ENCODE measurements at regions not wholly inside any gene's neighbourhood (a gene's known extent, or its start where the extent isn't known, plus 50 kb on each side); places are given as distances from the start of the nearest gene placed in this dataset.

GRCh38 chr10:10532826-10533225, 484.8 kb upstream of the CELF2 start (continued):
- TF ChIP-seq HSF1 (IDR thresholded peaks at IDR 0.05; ENCODE audit: low read depth, low read length) (no peak), BACH1 (IDR thresholded peaks at IDR 0.05; ENCODE audit: borderline replicate concordance) (no peak), CBX3 (IDR thresholded peaks at IDR 0.05; ENCODE audit: borderline replicate concordance, low read depth) (no peak)

- Histone ChIP-seq H3K79me2 (ENCODE audit: control insufficient read depth, insufficient read depth, low read length) (no peaks in the 10 kb centered on the region), H3K9ac (ENCODE audit: control insufficient read depth, insufficient read depth, low read length) (no peak overlapping the region), H3K27ac (ENCODE audit: control insufficient read depth, insufficient read depth) (no peak overlapping the region), H3K4me2 (ENCODE audit: control insufficient read depth, insufficient read depth) (no peak overlapping the region), H2AFZ (ENCODE audit: control insufficient read depth, low read depth, low read length) (no peak overlapping the region), H3K4me3 (no peak overlapping the region), H4K20me1 (ENCODE audit: control insufficient read depth, insufficient read depth) (no peaks in the 10 kb centered on the region), H3K36me3 (ENCODE audit: control insufficient read depth in 2 of 2, insufficient read depth in 2 of 2, low read length in 1 of 2) (no peaks in the 10 kb centered on the region), H3K9me3 (replicated peaks; ENCODE audit: control insufficient read depth, insufficient read depth, low read length) (no peaks in the 10 kb centered on the region), H3K4me1 (ENCODE audit: control insufficient read depth, insufficient read depth, low read length) (no peaks in the 10 kb centered on the region), H3K27me3 (replicated peaks in 1 of 2; ENCODE audit: control insufficient read depth in 2 of 2, insufficient read depth in 2 of 2, low read length in 1 of 2) (no peaks in the 10 kb centered on the region)
- 21% methylated on average over 3 of the region's 3 CpGs for WGBS (ENCODE audit: insufficient coverage, insufficient replicate concordance, low lambda C conversion rate, missing lambda C conversion rate)
- ChIA-PET RAD21 (ENCODE audit: unreplicated experiment) (no interaction called here), POLR2A (no interaction called here), SMC1A (ENCODE audit: uncharacterized antibody, unreplicated experiment) (no interaction called here), CTCF (interaction anchor here (0.7 kb wide), 1 partner anchor 1260 kb away, joined by 4 read pairs; no protein-coding TSS in a partner anchor)
- in situ Hi-C loops (cut with MboI) (no loop called here), intact Hi-C loops (cut with micrococcal nuclease; ENCODE audit: unreplicated experiment) (no loop called here)
- no peak for TF ChIP-seq CBX3 (IDR thresholded peaks at IDR 0.05; ENCODE audit: borderline replicate concordance, low read depth)
- TF ChIP-seq MYC (IDR thresholded peaks at IDR 0.05; ENCODE audit: insufficient read depth, insufficient read length, insufficient replicate concordance, low read length, severe bottlenecking) = no peak
- ATAC-seq (no peak), FAIRE-seq (no peak), DNase-seq (ENCODE audit: low read depth, low spot score) (no peak)
- no TSS peak for BruUV-seq (replicated peaks)
These were observed 484.2 kb upstream of the CELF2 start for GRCh38 chr10:10533437-10533836.

- no peaks in the 10 kb centered on the region for H3K36me3 ChIP-seq (ENCODE audit: control insufficient read depth in 2 of 2, insufficient read depth in 2 of 2, low read length in 1 of 2)
- no peak for TF ChIP-seq JUNB (IDR thresholded peaks at IDR 0.05)
- TF ChIP-seq RAD51 (IDR thresholded peaks at IDR 0.05) = no peak
- no peak for TF ChIP-seq SMC3 (IDR thresholded peaks at IDR 0.05; ENCODE audit: borderline replicate concordance, low read length)
- no peak for TF ChIP-seq HCFC1 (IDR thresholded peaks at IDR 0.05; ENCODE audit: low read length)
- no peak for TF ChIP-seq SREBF2 (IDR thresholded peaks at IDR 0.05; ENCODE audit: low read length)
- TF ChIP-seq YY1 (IDR thresholded peaks at IDR 0.05; ENCODE audit: low read depth, low read length) = no peak
- TF ChIP-seq RB1 (IDR thresholded peaks at IDR 0.05; ENCODE audit: borderline replicate concordance) = no peak
- no peak for TF ChIP-seq CREB1 (IDR thresholded peaks at IDR 0.05; ENCODE audit: low read depth)
- no peak overlapping the region for H3K9ac ChIP-seq (ENCODE audit: control insufficient read depth, insufficient read depth, low read length)
- CTCF ChIA-PET = no interaction called here
- FAIRE-seq (no peak), DNase-seq (ENCODE audit: low read depth, low spot score) (no peak), ATAC-seq (no peak)
- intact Hi-C loops (cut with micrococcal nuclease; ENCODE audit: unreplicated experiment) (no loop called here), in situ Hi-C loops (cut with MboI) (no loop called here)
- SMC1A ChIA-PET (ENCODE audit: uncharacterized antibody, unreplicated experiment) = no interaction called here
- H3K4me3 ChIP-seq = no peak overlapping the region
- POLR2A ChIA-PET = no interaction called here
- no peaks in the 10 kb centered on the region for H3K9me3 ChIP-seq (replicated peaks; ENCODE audit: control insufficient read depth, insufficient read depth, low read length)
- H3K4me1 ChIP-seq (ENCODE audit: control insufficient read depth, insufficient read depth, low read length) = no peaks in the 10 kb centered on the region
- WGBS (ENCODE audit: insufficient coverage, insufficient replicate concordance, low lambda C conversion rate, missing lambda C conversion rate) = 0% methylated on average over 1 of the region's 1 CpG
- BruUV-seq (replicated peaks) = no TSS peak
- no peak overlapping the region for H3K4me2 ChIP-seq (ENCODE audit: control insufficient read depth, insufficient read depth)
- H3K27me3 ChIP-seq (replicated peaks in 1 of 2; ENCODE audit: control insufficient read depth in 2 of 2, insufficient read depth in 2 of 2, low read length in 1 of 2) = no peaks in the 10 kb centered on the region
- no peak overlapping the region for H2AFZ ChIP-seq (ENCODE audit: control insufficient read depth, low read depth, low read length)
- no peak overlapping the region for H3K27ac ChIP-seq (ENCODE audit: control insufficient read depth, insufficient read depth)
- no peaks in the 10 kb centered on the region for H4K20me1 ChIP-seq (ENCODE audit: control insufficient read depth, insufficient read depth)
- no peaks in the 10 kb centered on the region for H3K79me2 ChIP-seq (ENCODE audit: control insufficient read depth, insufficient read depth, low read length)
- RAD21 ChIA-PET (ENCODE audit: unreplicated experiment) = no interaction called here
These were observed 479.3 kb upstream of the CELF2 start for GRCh38 chr10:10538326-10538725.
